NT2/D1 (cell line): ENCODE measurements at regions not wholly inside any gene's neighbourhood (a gene's known extent, or its start where the extent isn't known, plus 50 kb on each side); places are given as distances from the start of the nearest gene placed in this dataset.

Experiments
- SUZ12 ChIP-seq: IDR thresholded peaks from 2 replicates; pipeline ENCODE4 v1.6.1; 2011; ENCODE audit not compliant: insufficient read length, insufficient read depth; ENCODE audit errors: extremely low read depth
- YY1 ChIP-seq: IDR thresholded peaks from 2 replicates; pipeline ENCODE4 v1.6.1; 2011; ENCODE audit not compliant: insufficient read length, insufficient read depth
- ZNF274 ChIP-seq: IDR thresholded peaks from 2 replicates; pipeline ENCODE4 v1.6.1; 2011; ENCODE audit warnings: mild to moderate bottlenecking, low read depth, low read length

DNA sequence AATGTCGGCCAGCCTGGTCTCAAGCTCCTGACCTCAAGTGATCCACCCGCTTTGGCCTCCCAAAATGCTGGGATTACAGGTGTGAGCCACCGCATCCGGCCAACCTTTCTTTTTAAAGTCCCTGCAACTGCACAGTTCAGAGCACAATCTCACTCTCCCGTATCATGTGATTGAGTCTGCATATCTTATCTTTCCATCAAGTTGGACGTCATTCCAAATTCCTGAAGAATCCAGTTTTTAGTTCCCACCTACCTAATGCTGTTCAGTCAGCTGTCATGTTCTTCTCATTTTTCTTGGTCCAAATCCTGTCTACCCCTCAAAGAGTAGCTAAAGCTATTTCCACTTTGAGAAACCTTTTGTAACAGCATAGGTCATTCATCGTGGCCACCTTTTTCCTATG lies 110.8 kb upstream of the FBXO11 start:
- TF ChIP-seq YY1 (no peak), ZNF274 (no peak), SUZ12 (no peak)
